Activated naive CD4-positive, alpha-beta T cell treated with anti-CD3 and anti-CD28 coated beads, Interleukin-2, amount 50 U/mL, for 72 hours (primary cell): ENCODE measurements at regions not wholly inside any gene's neighbourhood (a gene's known extent, or its start where the extent isn't known, plus 50 kb on each side); places are given as distances from the start of the nearest gene placed in this dataset.
A peak's percentile ranks its signal among the peaks of the same experiment; 100 is the strongest.
"Not testable (repeated sequence)": the region's sequence is repeated elsewhere in the genome, so short reads cannot be mapped to it uniquely, and the experiment has no call there.

ENCODE experiments used
- ATAC-seq, 2 donors: fragments of 150-1000 bp; cut with Tn5 transposase; 2 replicates each; pipeline ENCODE4 v1.10.0; 2021; ENCODE audit warnings: mild to moderate bottlenecking in 2 of 2, moderate library complexity in 2 of 2
- DNase-seq, 2 donors: peaks; one replicate each; pipeline ENCODE4 v3.0.0; 2021 to 2022; ENCODE audit warnings: low spot score in 2 of 2
- H3K27ac Mint-ChIP-seq, 2 donors: one replicate each; pipeline ENCODE4 v1.8.0; 2022; ENCODE audit warnings: mild to moderate bottlenecking in 2 of 2, mixed read lengths in 2 of 2
- H3K36me3 Mint-ChIP-seq, 2 donors: one replicate each; pipeline ENCODE4 v1.8.0; 2022; ENCODE audit warnings: mixed read lengths in 2 of 2
- H3K9me3 Mint-ChIP-seq, 2 donors: one replicate each; pipeline ENCODE4 v1.8.0; 2022; ENCODE audit warnings: mixed read lengths in 2 of 2

GRCh38 chr6:14373648-14374437 lies 256.3 kb downstream of the CD83 start:
- ATAC-seq (no peak), DNase-seq (no peak)
- Mint-ChIP-seq H3K9me3 (peaks cover 0 to 12% of the 10 kb centered on the region in 2 donors), H3K36me3 (peaks cover 0 to 4% of the 10 kb centered on the region in 2 donors), H3K27ac (no peak overlapping the region)

- Mint-ChIP-seq H3K27ac (no peak overlapping the region), H3K36me3 (peaks cover 0 to 4% of the 10 kb centered on the region in 2 donors), H3K9me3 (peaks cover 0 to 12% of the 10 kb centered on the region in 2 donors)
- DNase-seq (no peak), ATAC-seq (peak; percentile 43 to 55)
Observed at GRCh38 chr6:14375930-14376329, 258.4 kb downstream of the CD83 start.

GRCh38 chr6:14379568-14379967 lies 262.0 kb downstream of the CD83 start:
- peaks cover 0 to 4% of the 10 kb centered on the region in 2 donors for H3K9me3 Mint-ChIP-seq
- ATAC-seq: no peak
- no peak overlapping the region for H3K27ac Mint-ChIP-seq
- no peak for DNase-seq
- H3K36me3 Mint-ChIP-seq: no peaks in the 10 kb centered on the region

- ATAC-seq (no peak), DNase-seq (no peak)
- Mint-ChIP-seq H3K27ac (no peak overlapping the region), H3K36me3 (no peaks in the 10 kb centered on the region), H3K9me3 (peaks cover 0 to 4% of the 10 kb centered on the region in 2 donors)
Observed at GRCh38 chr6:14380086-14380820, 262.7 kb downstream of the CD83 start.

- Mint-ChIP-seq H3K36me3 (no peaks in the 10 kb centered on the region), H3K27ac (no peak overlapping the region), H3K9me3 (peaks cover 0 to 4% of the 10 kb centered on the region in 2 donors)
- DNase-seq (no peak), ATAC-seq (no peak)
Observed at GRCh38 chr6:14380901-14381828, 263.6 kb downstream of the CD83 start.

GRCh38 chr6:14381829-14382677 lies 264.5 kb downstream of the CD83 start:
- H3K27ac Mint-ChIP-seq: no peak overlapping the region
- H3K36me3 Mint-ChIP-seq: no peaks in the 10 kb centered on the region
- no peak for DNase-seq
- peaks cover 0 to 4% of the 10 kb centered on the region in 2 donors for H3K9me3 Mint-ChIP-seq
- ATAC-seq: peak; percentile 73 to 77

- H3K27ac Mint-ChIP-seq: no peak overlapping the region
- H3K36me3 Mint-ChIP-seq: no peaks in the 10 kb centered on the region
- DNase-seq: no peak
- peaks cover 0 to 4% of the 10 kb centered on the region in 2 donors for H3K9me3 Mint-ChIP-seq
- ATAC-seq: no peak
Observed at GRCh38 chr6:14382678-14383236, 265.2 kb downstream of the CD83 start.

- Mint-ChIP-seq H3K27ac (no peak overlapping the region), H3K36me3 (no peaks in the 10 kb centered on the region), H3K9me3 (no peaks in the 10 kb centered on the region)
- no peak for DNase-seq
- ATAC-seq: no peak
Observed at GRCh38 chr6:14383393-14384174, 266.0 kb downstream of the CD83 start.

- ATAC-seq: no peak
- Mint-ChIP-seq H3K27ac (no peak overlapping the region), H3K9me3 (no peaks in the 10 kb centered on the region), H3K36me3 (no peaks in the 10 kb centered on the region)
- no peak for DNase-seq
Observed at GRCh38 chr6:14384175-14384949, 266.8 kb downstream of the CD83 start.

- no peak overlapping the region for H3K27ac Mint-ChIP-seq
- ATAC-seq: no peak
- H3K9me3 Mint-ChIP-seq: no peaks in the 10 kb centered on the region
- no peaks in the 10 kb centered on the region for H3K36me3 Mint-ChIP-seq
- no peak for DNase-seq
Observed at GRCh38 chr6:14386263-14386662, 268.7 kb downstream of the CD83 start.

- no peaks in the 10 kb centered on the region for H3K36me3 Mint-ChIP-seq
- no peak for ATAC-seq
- DNase-seq: no peak
- H3K9me3 Mint-ChIP-seq: no peaks in the 10 kb centered on the region
- H3K27ac Mint-ChIP-seq: no peak overlapping the region
Observed at GRCh38 chr6:14386668-14387067, 269.1 kb downstream of the CD83 start.

GRCh38 chr6:14388371-14388770 lies 270.8 kb downstream of the CD83 start:
- H3K9me3 Mint-ChIP-seq: peaks cover 0 to 8% of the 10 kb centered on the region in 2 donors
- no peak for DNase-seq
- H3K27ac Mint-ChIP-seq: no peak overlapping the region
- ATAC-seq: no peak
- H3K36me3 Mint-ChIP-seq: no peaks in the 10 kb centered on the region

GRCh38 chr6:14389776-14390175 lies 272.2 kb downstream of the CD83 start:
- not testable (repeated sequence) for H3K9me3 Mint-ChIP-seq, H3K36me3 Mint-ChIP-seq, DNase-seq, H3K27ac Mint-ChIP-seq, ATAC-seq

GRCh38 chr6:14390805-14391204 lies 273.2 kb downstream of the CD83 start:
- no peak for DNase-seq
- no peak for ATAC-seq
- Mint-ChIP-seq H3K27ac (no peak overlapping the region), H3K36me3 (no peaks in the 10 kb centered on the region), H3K9me3 (peaks cover 0 to 8% of the 10 kb centered on the region in 2 donors)
